ENCODE measurements at regions not wholly inside any gene's neighbourhood (a gene's known extent, or its start where the extent isn't known, plus 50 kb on each side); places are given as distances from the start of the nearest gene placed in this dataset.

GRCh38 chr3:107978131-107979055 is 112.4 kb downstream of the CD47 start:
- ATAC-seq (ENCODE audit: low FRiP score) (no peak), DNase-seq (ENCODE audit: low spot score) (no peak)
- TF ChIP-seq, protein P1, sequence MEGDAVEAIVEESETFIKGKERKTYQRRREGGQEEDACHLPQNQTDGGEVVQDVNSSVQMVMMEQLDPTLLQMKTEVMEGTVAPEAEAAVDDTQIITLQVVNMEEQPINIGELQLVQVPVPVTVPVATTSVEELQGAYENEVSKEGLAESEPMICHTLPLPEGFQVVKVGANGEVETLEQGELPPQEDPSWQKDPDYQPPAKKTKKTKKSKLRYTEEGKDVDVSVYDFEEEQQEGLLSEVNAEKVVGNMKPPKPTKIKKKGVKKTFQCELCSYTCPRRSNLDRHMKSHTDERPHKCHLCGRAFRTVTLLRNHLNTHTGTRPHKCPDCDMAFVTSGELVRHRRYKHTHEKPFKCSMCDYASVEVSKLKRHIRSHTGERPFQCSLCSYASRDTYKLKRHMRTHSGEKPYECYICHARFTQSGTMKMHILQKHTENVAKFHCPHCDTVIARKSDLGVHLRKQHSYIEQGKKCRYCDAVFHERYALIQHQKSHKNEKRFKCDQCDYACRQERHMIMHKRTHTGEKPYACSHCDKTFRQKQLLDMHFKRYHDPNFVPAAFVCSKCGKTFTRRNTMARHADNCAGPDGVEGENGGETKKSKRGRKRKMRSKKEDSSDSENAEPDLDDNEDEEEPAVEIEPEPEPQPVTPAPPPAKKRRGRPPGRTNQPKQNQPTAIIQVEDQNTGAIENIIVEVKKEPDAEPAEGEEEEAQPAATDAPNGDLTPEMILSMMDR (IDR thresholded peaks at IDR 0.05) = no peak

GRCh38 chr3:107977221-107978130 is 113.4 kb downstream of the CD47 start:
- TF ChIP-seq, protein P1 (IDR thresholded peaks at IDR 0.05) = no peak
- DNase-seq (ENCODE audit: low spot score) = no peak
- ATAC-seq (ENCODE audit: low FRiP score) = no peak

- TF ChIP-seq, protein P1 (IDR thresholded peaks at IDR 0.05) = no peak
- no peak for ATAC-seq (ENCODE audit: low FRiP score)
- no peak for DNase-seq (ENCODE audit: low spot score)
Measured at GRCh38 chr3:107976202-107976800, 114.5 kb downstream of the CD47 start.

GRCh38 chr3:107975529-107976201 is 115.2 kb downstream of the CD47 start:
- TF ChIP-seq, protein P1 (IDR thresholded peaks at IDR 0.05) = no peak
- ATAC-seq (ENCODE audit: low FRiP score) (no peak), DNase-seq (ENCODE audit: low spot score) (no peak)

DNA sequence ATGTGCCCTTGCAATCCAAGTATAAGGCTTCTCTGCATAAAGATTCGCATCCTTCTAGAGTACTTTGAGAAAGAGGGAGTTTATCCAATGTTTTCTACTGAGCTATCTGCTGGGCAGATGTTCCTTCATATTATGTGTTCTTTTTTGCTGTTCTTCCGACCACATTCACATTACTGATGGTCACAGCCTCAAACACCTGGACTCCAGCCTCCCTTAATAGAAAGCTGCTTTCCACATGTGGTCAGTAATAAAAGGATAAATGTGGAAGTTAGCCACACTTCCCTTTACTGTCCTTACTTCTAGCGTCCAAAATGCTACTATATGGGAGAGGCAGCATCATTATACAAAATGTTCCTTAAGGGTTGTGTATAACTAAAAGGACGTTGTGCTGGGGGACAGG is 116.9 kb downstream of the CD47 start:
- ATAC-seq (ENCODE audit: low FRiP score) = no peak
- TF ChIP-seq, protein P1 (IDR thresholded peaks at IDR 0.05) = no peak
- DNase-seq (ENCODE audit: low spot score) = no peak

DNA sequence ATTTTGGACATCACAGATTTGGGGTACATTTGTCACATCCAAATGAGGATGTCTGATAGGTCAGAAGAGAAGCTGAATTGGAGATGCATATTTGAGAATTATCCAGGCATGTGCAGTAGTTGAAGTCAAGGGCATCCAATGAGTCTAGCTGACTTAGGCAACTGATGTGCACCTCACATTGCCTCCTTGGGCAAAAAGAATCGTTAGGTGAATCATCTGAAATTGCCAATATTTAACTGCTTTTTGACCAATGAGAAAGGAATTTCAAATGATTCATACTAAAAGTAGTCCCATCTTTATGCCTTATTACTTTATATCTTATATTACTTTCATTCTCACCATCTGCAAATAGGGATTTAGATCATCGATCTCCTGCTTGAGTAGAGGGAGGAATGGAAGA is 117.7 kb downstream of the CD47 start:
- DNase-seq (ENCODE audit: low spot score) (no peak), ATAC-seq (ENCODE audit: low FRiP score) (no peak)
- TF ChIP-seq, protein P1 (IDR thresholded peaks at IDR 0.05) = no peak

Measured in omental fat pad (tissue), 3 donors.